Hematopoietic multipotent progenitor cell treated with erythropoietin and hydrocortisone succinate and interleukin-3 and kit ligand, for 8 days (in vitro differentiated cells): ENCODE measurements at regions not wholly inside any gene's neighbourhood (a gene's known extent, or its start where the extent isn't known, plus 50 kb on each side); places are given as distances from the start of the nearest gene placed in this dataset.

Experiments
- DNase-seq: peaks from one replicate; pipeline ENCODE4 v3.0.0-alpha.2; 2015

GRCh38 chr2:204012072-204012653 is 75.6 kb downstream of the ICOS start:
- no peak for DNase-seq

GRCh38 chr2:204015118-204015843 is 78.7 kb downstream of the ICOS start:
- DNase-seq = no peak

- no peak for DNase-seq
Observed at GRCh38 chr2:204018717-204019116, 82.2 kb downstream of the ICOS start.

GRCh38 chr2:204019572-204020501 is 83.3 kb downstream of the ICOS start:
- no peak for DNase-seq

- no peak for DNase-seq
Observed at GRCh38 chr2:204021290-204022081, 84.9 kb downstream of the ICOS start.

- no peak for DNase-seq
Observed at GRCh38 chr2:204022550-204022949, 86.0 kb downstream of the ICOS start.

GRCh38 chr2:204023088-204023487 is 86.5 kb downstream of the ICOS start:
- no peak for DNase-seq

- peak; percentile 41 for DNase-seq
Observed at GRCh38 chr2:204024503-204024902, 87.9 kb downstream of the ICOS start.

- no peak for DNase-seq
Observed at GRCh38 chr2:204024906-204025475, 88.4 kb downstream of the ICOS start.

- DNase-seq = no peak
Observed at GRCh38 chr2:204026294-204026693, 89.7 kb downstream of the ICOS start.

- no peak for DNase-seq
Observed at GRCh38 chr2:204027091-204027490, 90.5 kb downstream of the ICOS start.

- DNase-seq = no peak
Observed at GRCh38 chr2:204030322-204030721, 93.8 kb downstream of the ICOS start.

GRCh38 chr2:204031056-204031455 is 94.5 kb downstream of the ICOS start:
- DNase-seq = no peak

- no peak for DNase-seq
Observed at GRCh38 chr2:204032301-204032700, 95.7 kb downstream of the ICOS start.

GRCh38 chr2:204033611-204034495 is 97.3 kb downstream of the ICOS start:
- DNase-seq = peak; percentile 4

- DNase-seq = no peak
Observed at GRCh38 chr2:204036706-204037105, 100.1 kb downstream of the ICOS start.

- DNase-seq = no peak
Observed at GRCh38 chr2:204037286-204037685, 100.7 kb downstream of the ICOS start.

- no peak for DNase-seq
Observed at GRCh38 chr2:204039298-204039838, 102.8 kb downstream of the ICOS start.

- no peak for DNase-seq
Observed at GRCh38 chr2:204040016-204040415, 103.5 kb downstream of the ICOS start.

GRCh38 chr2:204042401-204042800 is 105.8 kb downstream of the ICOS start:
- DNase-seq = no peak

GRCh38 chr2:204046145-204046544 is 109.6 kb downstream of the ICOS start:
- no peak for DNase-seq
